ENCODE measurements at regions not wholly inside any gene's neighbourhood (a gene's known extent, or its start where the extent isn't known, plus 50 kb on each side); places are given as distances from the start of the nearest gene placed in this dataset.

GRCh38 chr4:11507920-11508319 lies 79.2 kb upstream of the HS3ST1 start (continued):
- TF ChIP-seq, protein P1, sequence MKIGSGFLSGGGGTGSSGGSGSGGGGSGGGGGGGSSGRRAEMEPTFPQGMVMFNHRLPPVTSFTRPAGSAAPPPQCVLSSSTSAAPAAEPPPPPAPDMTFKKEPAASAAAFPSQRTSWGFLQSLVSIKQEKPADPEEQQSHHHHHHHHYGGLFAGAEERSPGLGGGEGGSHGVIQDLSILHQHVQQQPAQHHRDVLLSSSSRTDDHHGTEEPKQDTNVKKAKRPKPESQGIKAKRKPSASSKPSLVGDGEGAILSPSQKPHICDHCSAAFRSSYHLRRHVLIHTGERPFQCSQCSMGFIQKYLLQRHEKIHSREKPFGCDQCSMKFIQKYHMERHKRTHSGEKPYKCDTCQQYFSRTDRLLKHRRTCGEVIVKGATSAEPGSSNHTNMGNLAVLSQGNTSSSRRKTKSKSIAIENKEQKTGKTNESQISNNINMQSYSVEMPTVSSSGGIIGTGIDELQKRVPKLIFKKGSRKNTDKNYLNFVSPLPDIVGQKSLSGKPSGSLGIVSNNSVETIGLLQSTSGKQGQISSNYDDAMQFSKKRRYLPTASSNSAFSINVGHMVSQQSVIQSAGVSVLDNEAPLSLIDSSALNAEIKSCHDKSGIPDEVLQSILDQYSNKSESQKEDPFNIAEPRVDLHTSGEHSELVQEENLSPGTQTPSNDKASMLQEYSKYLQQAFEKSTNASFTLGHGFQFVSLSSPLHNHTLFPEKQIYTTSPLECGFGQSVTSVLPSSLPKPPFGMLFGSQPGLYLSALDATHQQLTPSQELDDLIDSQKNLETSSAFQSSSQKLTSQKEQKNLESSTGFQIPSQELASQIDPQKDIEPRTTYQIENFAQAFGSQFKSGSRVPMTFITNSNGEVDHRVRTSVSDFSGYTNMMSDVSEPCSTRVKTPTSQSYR (CRISPR knock-in tag; IDR thresholded peaks at IDR 0.05; ENCODE audit: borderline replicate concordance): no peak

DNA sequence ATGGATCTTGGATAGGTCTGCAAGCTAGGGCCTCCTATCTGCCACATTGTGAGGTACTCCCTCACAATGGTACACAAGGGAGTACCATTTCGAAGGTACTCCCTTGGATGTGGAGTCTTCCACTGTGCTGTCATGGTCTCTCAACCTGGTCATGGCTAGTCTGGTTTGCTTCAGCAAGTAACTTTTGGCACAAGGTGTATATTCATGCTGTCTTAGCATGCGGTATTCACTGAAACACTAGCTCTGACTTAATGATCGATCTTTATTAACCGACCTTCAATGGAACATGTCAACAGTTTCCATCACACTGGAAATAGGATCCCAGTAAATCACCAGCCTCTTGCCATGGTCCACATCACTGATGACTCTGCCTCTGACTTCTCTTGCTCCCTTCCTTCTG lies 77.5 kb upstream of the HS3ST1 start:
- DNase-seq (ENCODE audit: low spot score) (no peak), FAIRE-seq (no peak), ATAC-seq (no peak)
- Histone ChIP-seq H3K9ac (ENCODE audit: insufficient read depth, low read depth, low read length) (no peak overlapping the region), H4K20me1 (ENCODE audit: insufficient read depth, low read length) (no peaks in the 10 kb centered on the region), H3K4me3 (replicated peaks in 1 of 3; ENCODE audit: insufficient read depth in 1 of 3, low read depth in 2 of 3, low read length in 3 of 3) (no peak overlapping the region), H3K4me2 (ENCODE audit: low read depth, low read length) (no peak overlapping the region), H3K79me2 (ENCODE audit: insufficient read depth, low read length) (no peaks in the 10 kb centered on the region), H3K4me1 (ENCODE audit: insufficient read depth, low read length) (no peaks in the 10 kb centered on the region), H3K36me3 (replicated peaks in 1 of 2; ENCODE audit: control insufficient read depth in 1 of 2, insufficient read depth in 2 of 2, low read length in 2 of 2) (no peaks in the 10 kb centered on the region), H3K27me3 (ENCODE audit: control insufficient read depth in 1 of 2, insufficient read depth in 2 of 2, low read length in 2 of 2) (no peaks in the 10 kb centered on the region), H3K9me3 (ENCODE audit: low read length) (peaks cover 47% of the 10 kb centered on the region), H3K27ac (ENCODE audit: extremely low read length, insufficient read depth, low read length) (no peak overlapping the region), H2AFZ (ENCODE audit: low read length) (no peak overlapping the region)
- in situ Hi-C loops (cut with HindIII; ENCODE audit: extremely low pct_ligation_motif_present, low pct_unique_long_range_greater_than_20kb) (no loop called here), intact Hi-C loops (cut with micrococcal nuclease; ENCODE audit: unreplicated experiment) (no loop called here)
- no peak for TF ChIP-seq TCF7L2 (IDR thresholded peaks at IDR 0.05; ENCODE audit: low read depth, low read length)
- no peak for TF ChIP-seq RARA (CRISPR knock-in tag; IDR thresholded peaks at IDR 0.05)
- TF ChIP-seq ZNF580 (CRISPR knock-in tag; IDR thresholded peaks at IDR 0.05; ENCODE audit: borderline replicate concordance, low read depth): no peak
- TF ChIP-seq, protein P2, sequence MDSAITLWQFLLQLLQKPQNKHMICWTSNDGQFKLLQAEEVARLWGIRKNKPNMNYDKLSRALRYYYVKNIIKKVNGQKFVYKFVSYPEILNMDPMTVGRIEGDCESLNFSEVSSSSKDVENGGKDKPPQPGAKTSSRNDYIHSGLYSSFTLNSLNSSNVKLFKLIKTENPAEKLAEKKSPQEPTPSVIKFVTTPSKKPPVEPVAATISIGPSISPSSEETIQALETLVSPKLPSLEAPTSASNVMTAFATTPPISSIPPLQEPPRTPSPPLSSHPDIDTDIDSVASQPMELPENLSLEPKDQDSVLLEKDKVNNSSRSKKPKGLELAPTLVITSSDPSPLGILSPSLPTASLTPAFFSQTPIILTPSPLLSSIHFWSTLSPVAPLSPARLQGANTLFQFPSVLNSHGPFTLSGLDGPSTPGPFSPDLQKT (CRISPR knock-in tag; IDR thresholded peaks at IDR 0.05; ENCODE audit: borderline replicate concordance): no peak
- TF ChIP-seq TGIF2 (CRISPR knock-in tag; IDR thresholded peaks at IDR 0.05): no peak
- TF ChIP-seq ZNF761 (CRISPR knock-in tag; conservative IDR thresholded peaks at IDR 0.05): no peak
- no peak for TF ChIP-seq ZNF383 (CRISPR knock-in tag; IDR thresholded peaks at IDR 0.05; ENCODE audit: borderline replicate concordance)
- TF ChIP-seq FOXP1 (IDR thresholded peaks at IDR 0.05): no peak
- no peak for TF ChIP-seq FOXP1 (CRISPR knock-in tag; IDR thresholded peaks at IDR 0.05)
- TF ChIP-seq MTA3 (CRISPR knock-in tag; IDR thresholded peaks at IDR 0.05): no peak
- TF ChIP-seq, protein P3, sequence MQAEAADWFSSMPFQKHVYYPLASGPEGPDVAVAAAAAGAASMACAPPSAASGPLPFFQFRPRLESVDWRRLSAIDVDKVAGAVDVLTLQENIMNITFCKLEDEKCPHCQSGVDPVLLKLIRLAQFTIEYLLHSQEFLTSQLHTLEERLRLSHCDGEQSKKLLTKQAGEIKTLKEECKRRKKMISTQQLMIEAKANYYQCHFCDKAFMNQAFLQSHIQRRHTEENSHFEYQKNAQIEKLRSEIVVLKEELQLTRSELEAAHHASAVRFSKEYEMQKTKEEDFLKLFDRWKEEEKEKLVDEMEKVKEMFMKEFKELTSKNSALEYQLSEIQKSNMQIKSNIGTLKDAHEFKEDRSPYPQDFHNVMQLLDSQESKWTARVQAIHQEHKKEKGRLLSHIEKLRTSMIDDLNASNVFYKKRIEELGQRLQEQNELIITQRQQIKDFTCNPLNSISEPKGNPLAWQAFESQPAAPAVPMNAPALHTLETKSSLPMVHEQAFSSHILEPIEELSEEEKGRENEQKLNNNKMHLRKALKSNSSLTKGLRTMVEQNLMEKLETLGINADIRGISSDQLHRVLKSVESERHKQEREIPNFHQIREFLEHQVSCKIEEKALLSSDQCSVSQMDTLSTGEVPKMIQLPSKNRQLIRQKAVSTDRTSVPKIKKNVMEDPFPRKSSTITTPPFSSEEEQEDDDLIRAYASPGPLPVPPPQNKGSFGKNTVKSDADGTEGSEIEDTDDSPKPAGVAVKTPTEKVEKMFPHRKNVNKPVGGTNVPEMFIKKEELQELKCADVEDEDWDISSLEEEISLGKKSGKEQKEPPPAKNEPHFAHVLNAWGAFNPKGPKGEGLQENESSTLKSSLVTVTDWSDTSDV (CRISPR knock-in tag; IDR thresholded peaks at IDR 0.05): no peak
- no peak for TF ChIP-seq THYN1 (CRISPR knock-in tag; IDR thresholded peaks at IDR 0.05; ENCODE audit: borderline replicate concordance, low read depth)
- ChIA-PET CTCF (ENCODE audit: low intra/inter-chr PET ratio, low total read pairs) (no interaction called here), POLR2A (no interaction called here)
- WGBS (ENCODE audit: low lambda C conversion rate): 31% methylated on average over 4 of the region's 4 CpGs
- no TSS peak for BruUV-seq (replicated peaks)

All from HepG2 (cell line).